ENCODE measurements at regions not wholly inside any gene's neighbourhood (a gene's known extent, or its start where the extent isn't known, plus 50 kb on each side); places are given as distances from the start of the nearest gene placed in this dataset.

- ChIA-PET POLR2A (no interaction called here), CTCF (ENCODE audit: unreplicated experiment) (no interaction called here)
- Histone ChIP-seq H3K4me3 (ENCODE audit: low read depth, low read length, poor library complexity, severe bottlenecking) (no peak overlapping the region), H3K9me3 (ENCODE audit: low read length) (no peaks in the 10 kb centered on the region), H4K20me1 (ENCODE audit: insufficient read depth, low read length) (no peaks in the 10 kb centered on the region), H2AFZ (ENCODE audit: low read length) (no peak overlapping the region), H3K4me2 (ENCODE audit: low read length) (no peak overlapping the region), H3K36me3 (ENCODE audit: insufficient read depth, low read length) (no peaks in the 10 kb centered on the region), H3K9me2 (ENCODE audit: insufficient read depth, low read length) (no peaks in the 10 kb centered on the region), H3K4me1 (ENCODE audit: insufficient read depth, low read length, poor library complexity, severe bottlenecking) (no peaks in the 10 kb centered on the region), H3K27ac (ENCODE audit: low read depth, low read length, poor library complexity, severe bottlenecking) (no peak overlapping the region), H3K79me2 (ENCODE audit: insufficient read depth, low read depth, low read length) (no peaks in the 10 kb centered on the region)
- TF ChIP-seq EZH2phosphoT487 (IDR thresholded peaks at IDR 0.05; ENCODE audit: borderline replicate concordance, low read depth, low read length): no peak
- no peak for TF ChIP-seq CTCF (conservative IDR thresholded peaks at IDR 0.05; ENCODE audit: low read length)
- intact Hi-C loops (cut with micrococcal nuclease; ENCODE audit: unreplicated experiment): no loop called here
- DNase-seq (ENCODE audit: low spot score): no peak
- no TSS peak for BruUV-seq (replicated peaks)
These were observed 299.9 kb upstream of the MSX2 start for GRCh38 chr5:174424219-174425053.

DNA sequence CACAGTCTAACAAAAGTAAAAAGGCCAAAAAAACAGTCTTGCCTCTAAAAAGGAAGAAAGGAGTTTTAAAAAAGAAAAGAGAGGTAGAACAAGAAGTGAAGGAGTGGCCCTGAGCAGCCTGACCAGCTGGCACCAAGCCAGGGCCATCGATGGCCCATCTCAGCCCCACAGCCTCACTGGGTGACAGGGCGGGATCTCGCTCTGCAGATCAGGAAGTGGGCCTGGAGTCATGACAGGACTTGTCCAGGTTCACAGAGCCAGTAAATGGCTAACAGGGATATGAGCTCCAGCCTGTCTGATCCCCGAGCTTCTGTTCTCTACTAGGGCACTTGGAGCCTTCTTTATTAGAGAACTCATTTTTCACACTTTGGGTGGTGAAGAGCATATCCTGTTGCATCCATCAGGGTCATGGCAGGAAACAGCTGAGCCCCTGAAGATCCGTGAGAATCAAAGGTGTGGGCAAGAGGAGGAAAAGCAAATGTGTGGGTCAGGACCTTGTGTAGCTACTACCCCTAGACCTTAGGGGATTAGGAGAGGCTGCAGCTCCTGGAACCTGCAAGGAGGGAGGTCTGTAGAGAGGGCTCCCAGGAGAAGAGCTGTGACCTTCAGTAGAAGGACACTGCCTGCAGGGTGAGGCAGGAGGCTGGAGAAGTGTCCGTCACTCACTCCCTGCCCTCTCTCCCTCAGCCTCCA is 299.0 kb upstream of the MSX2 start:
- no peak for TF ChIP-seq CTCF (conservative IDR thresholded peaks at IDR 0.05; ENCODE audit: low read length)
- Histone ChIP-seq H3K9me2 (ENCODE audit: insufficient read depth, low read length) (no peaks in the 10 kb centered on the region), H3K27ac (ENCODE audit: low read depth, low read length, poor library complexity, severe bottlenecking) (no peak overlapping the region), H3K4me1 (ENCODE audit: insufficient read depth, low read length, poor library complexity, severe bottlenecking) (no peaks in the 10 kb centered on the region), H3K4me3 (ENCODE audit: low read depth, low read length, poor library complexity, severe bottlenecking) (no peak overlapping the region), H3K9me3 (ENCODE audit: low read length) (no peaks in the 10 kb centered on the region), H4K20me1 (ENCODE audit: insufficient read depth, low read length) (no peaks in the 10 kb centered on the region), H2AFZ (ENCODE audit: low read length) (no peak overlapping the region), H3K4me2 (ENCODE audit: low read length) (no peak overlapping the region), H3K79me2 (ENCODE audit: insufficient read depth, low read depth, low read length) (no peaks in the 10 kb centered on the region), H3K36me3 (ENCODE audit: insufficient read depth, low read length) (no peaks in the 10 kb centered on the region)
- DNase-seq (ENCODE audit: low spot score): no peak
- ChIA-PET CTCF (ENCODE audit: unreplicated experiment) (no interaction called here), POLR2A (no interaction called here)
- no TSS peak for BruUV-seq (replicated peaks)
- intact Hi-C loops (cut with micrococcal nuclease; ENCODE audit: unreplicated experiment): no loop called here

DNA sequence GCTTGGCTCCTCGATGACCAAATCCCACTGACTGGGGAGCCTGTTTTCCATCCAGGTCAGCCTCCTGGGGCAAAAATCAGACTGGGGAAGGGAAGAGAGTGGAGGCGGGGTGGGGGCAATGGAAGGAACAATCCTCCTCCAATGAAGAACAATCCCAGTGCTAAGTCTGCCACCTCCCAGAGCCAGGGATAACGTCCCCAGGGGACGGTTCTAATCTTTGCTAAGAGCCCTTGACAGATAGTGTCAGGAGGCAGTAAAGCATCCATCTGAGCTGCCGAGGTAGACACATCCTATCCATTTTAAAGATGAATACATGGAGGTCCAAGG is 298.5 kb upstream of the MSX2 start:
- Histone ChIP-seq H3K4me3 (ENCODE audit: low read depth, low read length, poor library complexity, severe bottlenecking) (no peak overlapping the region), H4K20me1 (ENCODE audit: insufficient read depth, low read length) (no peaks in the 10 kb centered on the region), H3K27ac (ENCODE audit: low read depth, low read length, poor library complexity, severe bottlenecking) (no peak overlapping the region), H3K9me3 (ENCODE audit: low read length) (no peaks in the 10 kb centered on the region), H3K4me2 (ENCODE audit: low read length) (no peak overlapping the region), H3K79me2 (ENCODE audit: insufficient read depth, low read depth, low read length) (no peaks in the 10 kb centered on the region), H2AFZ (ENCODE audit: low read length) (no peak overlapping the region), H3K36me3 (ENCODE audit: insufficient read depth, low read length) (no peaks in the 10 kb centered on the region), H3K4me1 (ENCODE audit: insufficient read depth, low read length, poor library complexity, severe bottlenecking) (no peaks in the 10 kb centered on the region), H3K9me2 (ENCODE audit: insufficient read depth, low read length) (no peaks in the 10 kb centered on the region)
- DNase-seq (ENCODE audit: low spot score): no peak
- TF ChIP-seq CTCF (conservative IDR thresholded peaks at IDR 0.05; ENCODE audit: low read length): no peak
- TF ChIP-seq EZH2phosphoT487 (IDR thresholded peaks at IDR 0.05; ENCODE audit: borderline replicate concordance, low read depth, low read length): no peak
- intact Hi-C loops (cut with micrococcal nuclease; ENCODE audit: unreplicated experiment): no loop called here
- CTCF ChIA-PET (ENCODE audit: unreplicated experiment): no interaction called here
- POLR2A ChIA-PET: no interaction called here
- BruUV-seq (replicated peaks): no TSS peak

Data from OCI-LY7 (cell line).